H1 (cell line): ENCODE measurements at regions not wholly inside any gene's neighbourhood (a gene's known extent, or its start where the extent isn't known, plus 50 kb on each side); places are given as distances from the start of the nearest gene placed in this dataset.

Experiments
- CTCF ChIA-PET: fragments of 300-600 bp; sonication (Branson Sonifier 250); formaldehyde crosslinking; loops from one replicate; lab custom pipeline; 2021; ENCODE audit not compliant: partially characterized antibody; lab: Charles Lee
- POLR2A ChIA-PET: fragments of 300-600 bp; sonication (Branson Sonifier 250); formaldehyde crosslinking; loops from one replicate; lab custom pipeline; 2021; ENCODE audit warnings: inconsistent platforms; ENCODE audit not compliant: partially characterized antibody; lab: Charles Lee
- DNase-seq, 2 experiments: peaks; one replicate each; pipeline versions ENCODE4 v3.0.0 to v3.0.0-alpha.2; 2010 to 2022; ENCODE audit warnings: low spot score in 2 of 2, low read depth in 1 of 2, mixed read lengths in 1 of 2
- FAIRE-seq: peaks from 2 replicates; lab custom pipeline; 2011; peaks lifted over from hg19 to GRCh38; lab: Jason Lieb, UNC
- H2AFZ ChIP-seq: 2 replicates; pipeline ENCODE4 v1.8.1; 2012; ENCODE audit warnings: low read length, inconsistent platforms
- H2AK5ac ChIP-seq: 2 replicates; pipeline ENCODE4 v1.6.1; 2013; ENCODE audit warnings: low read depth, low read length
- H2BK120ac ChIP-seq: replicated peaks from 2 replicates; pipeline ENCODE3; 2013; ENCODE audit warnings: low read depth, low read length, inconsistent platforms
- H2BK12ac ChIP-seq: 2 replicates; pipeline ENCODE4 v1.6.1; 2013; ENCODE audit warnings: low read depth, low read length
- H2BK15ac ChIP-seq: 2 replicates; pipeline ENCODE4 v1.6.1; 2013; ENCODE audit warnings: low read length
- H2BK20ac ChIP-seq: 2 replicates; pipeline ENCODE4 v1.6.1; 2013; ENCODE audit warnings: low read length
- H2BK5ac ChIP-seq: 2 replicates; pipeline ENCODE4 v1.6.1; 2013; ENCODE audit warnings: low read depth, low read length
- H3K14ac ChIP-seq: 2 replicates; pipeline ENCODE4 v1.6.1; 2013; ENCODE audit warnings: inconsistent platforms; ENCODE audit not compliant: insufficient read length
- H3K18ac ChIP-seq: 2 replicates; pipeline ENCODE4 v1.6.1; 2013; ENCODE audit warnings: low read length; ENCODE audit errors: extremely low read depth
- H3K23ac ChIP-seq: 2 replicates; pipeline ENCODE4 v1.6.1; 2013; ENCODE audit warnings: inconsistent platforms; ENCODE audit not compliant: insufficient read length
- H3K23me2 ChIP-seq: 2 replicates; pipeline ENCODE4 v1.6.1; 2013; ENCODE audit warnings: low read depth, low read length
- H3K27ac ChIP-seq: 2 replicates; pipeline ENCODE4 v1.6.1; 2011; ENCODE audit warnings: low read depth, low read length, inconsistent platforms
- H3K27me3 ChIP-seq, 4 experiments: replicated peaks in 1 of 4; 1 replicate in 1 of 4; 2 replicates in 3 of 4; pipeline versions ENCODE4 v1.6.1 to v1.8.1; 2011 to 2013; ENCODE audit warnings: low read length in 3 of 4, mild to moderate bottlenecking in 3 of 4, inconsistent platforms in 2 of 4, mixed read lengths in 2 of 4, moderate library complexity in 1 of 4; ENCODE audit not compliant: control insufficient read depth in 3 of 4, insufficient read depth in 3 of 4; ENCODE audit errors: extremely low read depth in 1 of 4
- H3K36me3 ChIP-seq, 4 experiments: 2 replicates each; pipeline versions ENCODE4 v1.6.1 to v1.8.1; 2011 to 2013; ENCODE audit warnings: mild to moderate bottlenecking in 4 of 4, low read length in 3 of 4, moderate library complexity in 2 of 4, control low read depth in 1 of 4, inconsistent platforms in 1 of 4; ENCODE audit not compliant: insufficient read depth in 4 of 4, control insufficient read depth in 2 of 4
- H3K4ac ChIP-seq: replicated peaks from 2 replicates; pipeline ENCODE3; 2013; ENCODE audit warnings: low read length, low read depth, mixed read lengths, inconsistent platforms; ENCODE audit not compliant: insufficient read length
- H3K4me1 ChIP-seq, 4 experiments: replicated peaks in 1 of 4; 1 replicate in 1 of 4; 2 replicates in 3 of 4; pipeline versions ENCODE4 v1.6.1 to v1.8.1; 2011 to 2013; ENCODE audit warnings: low read length in 3 of 4, inconsistent platforms in 2 of 4, mixed read lengths in 1 of 4; ENCODE audit not compliant: insufficient read depth in 4 of 4, control insufficient read depth in 3 of 4
- H3K4me2 ChIP-seq, 2 experiments: 2 replicates each; pipeline versions ENCODE4 v1.6.1 to v1.8.1; 2011 to 2013; ENCODE audit warnings: low read depth in 2 of 2, low read length in 2 of 2, control low read depth in 1 of 2, inconsistent platforms in 1 of 2, mild to moderate bottlenecking in 1 of 2; ENCODE audit not compliant: insufficient read depth in 1 of 2
- H3K4me3 ChIP-seq, 4 experiments: fragments of 200-600, 300-600 bp in 1 of 4; sonication (generic), shearing (Covaris generic), sonication (Bioruptor Twin) in 1 of 4; 2 replicates each; pipeline versions ENCODE4 v1.5.1 to v1.8.1; 2011 to 2016; ENCODE audit warnings: low read length in 4 of 4, low read depth in 3 of 4, control low read depth in 2 of 4, inconsistent platforms in 2 of 4, mild to moderate bottlenecking in 2 of 4, mixed read lengths in 1 of 4, moderate library complexity in 1 of 4; ENCODE audit not compliant: insufficient read depth in 2 of 4; ENCODE audit errors: extremely low read depth in 1 of 4
- H3K56ac ChIP-seq: replicated peaks from 2 replicates; pipeline ENCODE3; 2013; ENCODE audit warnings: low read depth, mild to moderate bottlenecking, mixed read lengths, low read length, inconsistent platforms; ENCODE audit not compliant: insufficient read length
- H3K79me1 ChIP-seq: 2 replicates; pipeline ENCODE4 v1.6.1; 2013; ENCODE audit warnings: low read depth, low read length, control low read depth
- H3K79me2 ChIP-seq, 2 experiments: 2 replicates each; pipeline versions ENCODE4 v1.6.1 to v1.8.1; 2012 to 2013; ENCODE audit warnings: low read length in 2 of 2, mild to moderate bottlenecking in 2 of 2, inconsistent platforms in 1 of 2; ENCODE audit not compliant: insufficient read depth in 2 of 2, control insufficient read depth in 1 of 2
- H3K9ac ChIP-seq, 4 experiments: replicated peaks in 1 of 4; 1 replicate in 1 of 4; 2 replicates in 3 of 4; pipeline versions ENCODE4 v1.6.1 to v1.8.1; 2011 to 2013; ENCODE audit warnings: low read depth in 3 of 4, low read length in 3 of 4, control low read depth in 2 of 4, mild to moderate bottlenecking in 2 of 4, moderate library complexity in 2 of 4, inconsistent platforms in 1 of 4; ENCODE audit errors: extremely low read depth in 1 of 4
- H3K9me3 ChIP-seq, 2 experiments: 2 replicates each; pipeline versions ENCODE4 v1.6.1 to v1.8.1; 2012 to 2013; ENCODE audit warnings: mild to moderate bottlenecking in 2 of 2, moderate library complexity in 2 of 2, control low read depth in 1 of 2, inconsistent platforms in 1 of 2, low read depth in 1 of 2, low read length in 1 of 2, mixed read lengths in 1 of 2; ENCODE audit not compliant: insufficient read depth in 2 of 2
- H4K20me1 ChIP-seq, 2 experiments: replicated peaks in 1 of 2; 2 replicates each; pipeline versions ENCODE3 to v1.8.1; 2011 to 2013; ENCODE audit warnings: inconsistent platforms in 2 of 2, low read length in 2 of 2, mild to moderate bottlenecking in 1 of 2; ENCODE audit not compliant: insufficient read depth in 2 of 2, control insufficient read depth in 1 of 2
- H4K5ac ChIP-seq: 2 replicates; pipeline ENCODE4 v1.6.1; 2013; ENCODE audit warnings: low read length, low read depth, mixed read lengths, inconsistent platforms; ENCODE audit not compliant: insufficient read length
- H4K8ac ChIP-seq: 2 replicates; pipeline ENCODE4 v1.8.0; 2013; ENCODE audit warnings: mild to moderate bottlenecking, moderate library complexity, low read length, inconsistent platforms; ENCODE audit not compliant: insufficient read depth; ENCODE audit errors: extremely low read depth
- H4K91ac ChIP-seq: replicated peaks from 2 replicates; pipeline ENCODE3; 2013; ENCODE audit warnings: low read length, mixed read lengths, inconsistent platforms; ENCODE audit not compliant: insufficient read length
- EGR1 ChIP-seq: IDR thresholded peaks from 2 replicates; pipeline ENCODE4 v1.6.1; 2011; ENCODE audit warnings: low read depth, low read length, borderline replicate concordance
- WGBS, 2 experiments: shearing (Covaris generic) in 1 of 2; methylation state at CpG; one replicate each; pipeline versions ENCODE4 v1.1.6 to v1.1.7; 2013 to 2015; ENCODE audit warnings: low lambda C conversion rate in 2 of 2, mixed read lengths in 2 of 2, inconsistent platforms in 1 of 2, low coverage in 1 of 2, missing lambda C conversion rate in 1 of 2; ENCODE audit not compliant: insufficient replicate concordance in 2 of 2, insufficient coverage in 1 of 2, insufficient read length in 1 of 2; ENCODE audit errors: extremely low coverage in 1 of 2, missing lambda C conversion rate in 1 of 2; 5-methylcytosine and 5-hydroxymethylcytosine counted together

GRCh38 chr5:92969191-92969780 is 611.7 kb downstream of the NR2F1-AS1 start:
- Histone ChIP-seq H2BK20ac (no peak overlapping the region), H2AFZ (no peak overlapping the region), H3K4me3 (no peak overlapping the region), H4K8ac (no peak overlapping the region), H3K27me3 (no peaks in the 10 kb centered on the region), H3K79me2 (no peaks in the 10 kb centered on the region), H3K18ac (no peak overlapping the region), H2AK5ac (no peak overlapping the region), H3K4me1 (no peaks in the 10 kb centered on the region), H3K23me2 (no peaks in the 10 kb centered on the region; the same call in 1 of the 2 replicates), H3K23ac (no peak overlapping the region), H3K14ac (no peak overlapping the region), H3K56ac (no peak overlapping the region), H3K36me3 (no peaks in the 10 kb centered on the region), H3K4ac (no peak overlapping the region), H4K91ac (no peak overlapping the region), H3K79me1 (no peaks in the 10 kb centered on the region), H2BK120ac (no peak overlapping the region), H3K9ac (no peak overlapping the region), H3K27ac (no peak overlapping the region), H2BK5ac (no peak overlapping the region), H4K5ac (no peak overlapping the region), H3K4me2 (no peak overlapping the region), H3K9me3 (no peaks in the 10 kb centered on the region), H2BK12ac (no peak overlapping the region), H2BK15ac (no peak overlapping the region), H4K20me1 (no peaks in the 10 kb centered on the region)
- ChIA-PET POLR2A (no interaction called here), CTCF (no interaction called here)
- whole genome bisulfite sequencing, 2 experiments: 92% methylated on average over 5 of the region's 5 CpGs; no CpG with 5 or more reads in 1 of the 2 experiments
- FAIRE-seq (no peak), DNase-seq (no peak)
- TF ChIP-seq EGR1: no peak
